GM23248 (cell line): ENCODE measurements at regions not wholly inside any gene's neighbourhood (a gene's known extent, or its start where the extent isn't known, plus 50 kb on each side); places are given as distances from the start of the nearest gene placed in this dataset.

Experiments
- EZH2 ChIP-seq: fragments of 200-600 bp; sonication (generic); IDR thresholded peaks from 2 replicates; pipeline ENCODE4 v1.6.1; 2018; ENCODE audit warnings: antibody characterized with exemption, mild to moderate bottlenecking; ENCODE audit not compliant: insufficient read depth, poor library complexity, severe bottlenecking
- EZH2phosphoT487 ChIP-seq: fragments of 200-600 bp; sonication (generic); IDR thresholded peaks from 2 replicates; pipeline ENCODE4 v1.6.1; 2018; ENCODE audit warnings: antibody characterized with exemption, moderate library complexity, mild to moderate bottlenecking, low read depth; ENCODE audit not compliant: insufficient read depth

DNA sequence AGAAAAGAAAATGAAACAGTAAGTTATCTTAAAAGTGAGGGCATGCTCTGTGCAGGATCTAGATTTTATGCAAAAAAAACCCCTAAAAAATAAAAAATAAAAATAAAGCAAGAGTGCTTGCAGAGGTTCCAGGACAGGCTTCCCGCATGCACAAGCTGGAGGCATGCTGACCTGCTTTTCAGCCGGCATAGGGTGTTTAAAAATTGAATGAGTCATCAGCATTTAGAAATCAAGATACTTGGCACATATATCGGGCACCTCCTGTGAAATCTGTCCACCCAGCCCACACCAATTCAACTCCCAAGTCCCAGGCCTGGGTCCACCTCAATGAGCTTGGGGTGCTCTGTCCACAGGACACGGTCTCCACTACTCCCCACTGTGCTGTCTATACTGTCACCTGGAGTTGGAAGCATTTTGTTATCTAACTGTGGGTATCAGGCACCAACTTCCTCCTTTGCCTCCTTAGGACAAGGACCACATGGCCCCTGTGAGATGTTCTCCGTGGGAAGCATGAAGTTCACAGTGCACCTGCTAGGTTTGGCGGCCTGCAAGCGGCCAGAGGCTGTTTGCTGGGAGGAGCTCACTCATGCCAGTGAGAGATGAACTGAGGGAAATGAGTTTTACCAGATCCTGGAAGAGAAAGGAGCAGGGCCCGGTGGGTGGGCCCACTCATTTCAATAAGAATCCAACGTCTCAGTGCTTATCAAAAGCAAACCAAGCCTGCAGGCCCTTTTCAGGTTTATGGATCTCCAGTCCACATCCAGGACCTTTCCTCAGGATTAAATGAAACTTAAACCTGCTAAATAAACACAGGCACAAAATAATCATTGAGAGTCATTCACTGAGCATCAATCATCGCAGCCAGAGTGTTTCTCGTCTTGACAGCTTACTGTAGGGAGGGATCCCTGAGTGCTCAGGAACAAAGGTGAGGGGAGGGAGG, 121.1 kb downstream of the FOXA2 start:
- no peak for TF ChIP-seq EZH2phosphoT487
- no peak for TF ChIP-seq EZH2
